ENCODE measurements at regions not wholly inside any gene's neighbourhood (a gene's known extent, or its start where the extent isn't known, plus 50 kb on each side); places are given as distances from the start of the nearest gene placed in this dataset.

- TF ChIP-seq JUND (IDR thresholded peaks at IDR 0.05), result no peak
- TF ChIP-seq YY1 (IDR thresholded peaks at IDR 0.05), result no peak
- no peak for TF ChIP-seq CTCF (IDR thresholded peaks at IDR 0.05; ENCODE audit: low read depth, low read length, missing input control)
- TF ChIP-seq, protein P1, sequence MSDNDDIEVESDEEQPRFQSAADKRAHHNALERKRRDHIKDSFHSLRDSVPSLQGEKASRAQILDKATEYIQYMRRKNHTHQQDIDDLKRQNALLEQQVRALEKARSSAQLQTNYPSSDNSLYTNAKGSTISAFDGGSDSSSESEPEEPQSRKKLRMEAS (IDR thresholded peaks at IDR 0.05), result no peak
- peak; percentile 18 for TF ChIP-seq SP1 (IDR thresholded peaks at IDR 0.05)
- TF ChIP-seq RAD21 (IDR thresholded peaks at IDR 0.05), result peak in 1 of 2 donors; percentile 14
- TF ChIP-seq EGR1 (IDR thresholded peaks at IDR 0.05; ENCODE audit: low read depth in 2 of 2), result no peak
- TF ChIP-seq GABPA (IDR thresholded peaks at IDR 0.05 in 1 of 2, conservative IDR thresholded peaks at IDR 0.05 in 1 of 2), result no peak
- no peak for TF ChIP-seq FOXA1 (IDR thresholded peaks at IDR 0.05)
These were observed 114.6 kb upstream of the MED13L start for GRCh38 chr12:116392061-116392460.
